K562 (cell line): ENCODE measurements at regions not wholly inside any gene's neighbourhood (a gene's known extent, or its start where the extent isn't known, plus 50 kb on each side); places are given as distances from the start of the nearest gene placed in this dataset.

Experiments
- ATAC-seq: fragments of 200-7000 bp; cut with Tn5 transposase; 3 replicates; pipeline ENCODE4 v1.9.1; 2020; ENCODE audit warnings: moderate library complexity
- BruUV-seq: library from RNA; stranded (reverse); fragments of 400-500 nt; replicated peaks from 2 replicates; lab custom pipeline; 2021; lab: Mats Ljungman, UMichigan
- CTCF ChIA-PET: fragments of 300-600 bp; formaldehyde crosslinking; extraction: SDS; loops from one replicate; lab custom pipeline; 2021; ENCODE audit warnings: low intra/inter-chr PET ratio; lab: Yijun Ruan, JAX
- POLR2A ChIA-PET: fragments of 300-600, 350-650 bp; sonication (Branson Sonifier 250); formaldehyde crosslinking; extraction: SDS; loops from one replicate; lab custom pipeline; 2021; ENCODE audit warnings: antibody characterized with exemption, inconsistent platforms; lab: Yijun Ruan, JAX
- DNase-seq, 4 experiments: peaks; one replicate each; pipeline versions ENCODE4 v3.0.0 to v3.0.0-alpha.2; 2011 to 2018; ENCODE audit warnings: low spot score in 3 of 4, mixed read lengths in 3 of 4; ENCODE audit errors: extremely low read depth in 1 of 4
- FAIRE-seq: peaks from 2 replicates; lab custom pipeline; 2011; peaks lifted over from hg19 to GRCh38; lab: Jason Lieb, UNC
- H2AFZ ChIP-seq: 2 replicates; pipeline ENCODE4 v1.6.0; 2011; ENCODE audit warnings: low read depth, low read length, control low read depth, inconsistent platforms
- H3K27ac ChIP-seq: fragments of 200-600 bp; 3 replicates; pipeline ENCODE4 v1.8.0; 2011; ENCODE audit warnings: low read depth, mild to moderate bottlenecking, control low read depth, inconsistent platforms, low read length, moderate library complexity, mixed read lengths; ENCODE audit errors: extremely low read depth
- H3K27me3 ChIP-seq, 2 experiments: fragments of 300-600 bp in 1 of 2; 2 replicates in 1 of 2; 3 replicates in 1 of 2; pipeline versions ENCODE4 v1.6.0 to v1.8.0; 2011; ENCODE audit warnings: inconsistent platforms in 2 of 2, low read length in 2 of 2, mild to moderate bottlenecking in 1 of 2, mixed read lengths in 1 of 2, moderate library complexity in 1 of 2; ENCODE audit not compliant: control insufficient read depth in 2 of 2, insufficient read depth in 2 of 2
- H3K36me3 ChIP-seq: fragments of 300-600 bp; 3 replicates; pipeline ENCODE4 v1.8.0; 2011; ENCODE audit warnings: mild to moderate bottlenecking, low read length, inconsistent platforms; ENCODE audit not compliant: control insufficient read depth, insufficient read depth
- H3K4me1 ChIP-seq, 2 experiments: fragments of 200-600 bp in 1 of 2; replicated peaks in 1 of 2; 2 replicates in 1 of 2; 3 replicates in 1 of 2; pipeline versions ENCODE4 v1.5.1 to v1.8.0; 2011; ENCODE audit warnings: inconsistent platforms in 2 of 2, low read length in 2 of 2, mild to moderate bottlenecking in 1 of 2, mixed read lengths in 1 of 2, moderate library complexity in 1 of 2; ENCODE audit not compliant: control insufficient read depth in 2 of 2, insufficient read depth in 2 of 2
- H3K4me2 ChIP-seq: 2 replicates; pipeline ENCODE4 v1.6.1; 2011; ENCODE audit warnings: low read length, control low read depth, inconsistent platforms, mixed read lengths; ENCODE audit not compliant: insufficient read depth
- H3K4me3 ChIP-seq: fragments of 200-600 bp; sonication (generic), shearing (Covaris generic); 2 replicates; pipeline ENCODE4 v1.5.1; 2016; ENCODE audit warnings: control low read depth, inconsistent platforms
- H3K79me2 ChIP-seq: fragments of 200-600 bp; 3 replicates; pipeline ENCODE4 v1.8.0; 2011; ENCODE audit warnings: low read length, inconsistent platforms; ENCODE audit not compliant: control insufficient read depth, insufficient read depth
- H3K9ac ChIP-seq, 2 experiments: 2 replicates each; pipeline versions ENCODE4 v1.6.0 to v1.6.1; 2011; ENCODE audit warnings: low read depth in 2 of 2, low read length in 2 of 2, control low read depth in 1 of 2, inconsistent platforms in 1 of 2, mild to moderate bottlenecking in 1 of 2, mixed read lengths in 1 of 2; ENCODE audit not compliant: insufficient read depth in 1 of 2
- H3K9me1 ChIP-seq: one replicate; pipeline ENCODE4 v1.6.0; 2011; ENCODE audit warnings: inconsistent platforms, mild to moderate bottlenecking, low read length, moderate library complexity; ENCODE audit not compliant: control insufficient read depth, insufficient read depth
- H3K9me3 ChIP-seq: replicated peaks from 2 replicates; pipeline ENCODE4 v1.5.1; 2011; ENCODE audit warnings: low read depth, low read length, inconsistent platforms; ENCODE audit not compliant: control insufficient read depth, insufficient read depth
- H4K20me1 ChIP-seq: replicated peaks from 2 replicates; pipeline ENCODE4 v1.6.1; 2011; ENCODE audit warnings: low read length, inconsistent platforms, mixed read lengths; ENCODE audit not compliant: control insufficient read depth, insufficient read depth
- ATF1 ChIP-seq, 2 experiments: fragments of 450-650 bp in 1 of 2; IDR thresholded peaks; 2 replicates each; pipeline ENCODE4 v1.6.1; 2016; ENCODE audit warnings: missing compliant biosample characterization in 1 of 2, missing genetic modification characterization in 1 of 2
- CSDE1 ChIP-seq, 2 experiments: fragments of 450-650 bp; IDR thresholded peaks; 2 replicates each; pipeline ENCODE4 v1.6.1; 2016; ENCODE audit warnings: mild to moderate bottlenecking in 1 of 2
- DACH1 ChIP-seq: fragments of 450-650 bp; IDR thresholded peaks from 2 replicates; pipeline ENCODE4 v1.6.1; 2018; ENCODE audit not compliant: partially characterized antibody
- E4F1 ChIP-seq: fragments of 250-450 bp; sonication (Bioruptor Pico); IDR thresholded peaks from 2 replicates; pipeline ENCODE4 v1.5.0; 2021; ENCODE audit warnings: mild to moderate bottlenecking, borderline replicate concordance
- ETV6 ChIP-seq, 3 experiments: fragments of 150-350 bp in 1 of 3; sonication (generic) in 1 of 3; formaldehyde crosslinking in 1 of 3; IDR thresholded peaks; 2 replicates each; pipeline versions ENCODE4 v1.6.1 to v1.8.0; 2014 to 2022; ENCODE audit warnings: borderline replicate concordance in 2 of 3, low read depth in 2 of 3, antibody characterized with exemption in 1 of 3, low read length in 1 of 3, mild to moderate bottlenecking in 1 of 3, missing genetic modification reagents in 1 of 3
- MTF1 ChIP-seq: fragments of 250-450 bp; sonication (Bioruptor Pico); IDR thresholded peaks from 2 replicates; pipeline ENCODE4 v1.9.0; 2021; ENCODE audit warnings: moderate library complexity, mild to moderate bottlenecking, inconsistent platforms, borderline replicate concordance
- MXI1 ChIP-seq: IDR thresholded peaks from 2 replicates; pipeline ENCODE4 v1.6.1; 2011; ENCODE audit warnings: low read depth, mild to moderate bottlenecking, improper control_type of control experiment, low read length
- OTX1 ChIP-seq: fragments of 450-650 bp; formaldehyde crosslinking; IDR thresholded peaks from 2 replicates; pipeline ENCODE4 v1.4.0; 2022; ENCODE audit warnings: mild to moderate bottlenecking
- TARDBP ChIP-seq: fragments of 450-650 bp; IDR thresholded peaks from 2 replicates; pipeline ENCODE4 v1.6.1; 2016
- ZZZ3 ChIP-seq: fragments of 450-650 bp; IDR thresholded peaks from 2 replicates; pipeline ENCODE4 v1.6.1; 2016; ENCODE audit warnings: antibody characterized with exemption, mild to moderate bottlenecking, moderate library complexity
- WGBS: fragments of 100-300 bp; shearing (Covaris generic); methylation state at CpG from one replicate; pipeline ENCODE4 v1.1.6; 2016; ENCODE audit warnings: low coverage, mixed read lengths; ENCODE audit not compliant: insufficient coverage; ENCODE audit errors: missing lambda C conversion rate; 5-methylcytosine and 5-hydroxymethylcytosine counted together
- in situ Hi-C: fragments of 300-500 bp; cut with MboI; formaldehyde crosslinking; loops from 4 replicates; pipeline ENCODE4 v1.15.0; 2018; ENCODE audit warnings: inconsistent platforms, mixed read lengths
- intact Hi-C: fragments of 100-400 bp; cut with micrococcal nuclease; formaldehyde crosslinking; loops from 2 replicates; pipeline ENCODE4 v1.14.2; 2022

- TF ChIP-seq E4F1 (CRISPR knock-in tag): no peak
- no peak for TF ChIP-seq TARDBP
Measured at GRCh38 chr1:94316836-94317789, 79.7 kb upstream of the ARHGAP29 start (continued).

- Histone ChIP-seq H3K4me1 (no peaks in the 10 kb centered on the region), H3K9me3 (no peaks in the 10 kb centered on the region)
- no peak for FAIRE-seq
- TF ChIP-seq DACH1 (no peak), MTF1 (CRISPR knock-in tag) (no peak), OTX1 (CRISPR knock-in tag) (no peak), CSDE1 (IDR thresholded peaks at IDR 0.05) (no peak), ZZZ3 (no peak), MXI1 (no peak), ATF1 (CRISPR knock-in tag; IDR thresholded peaks at IDR 0.05) (no peak), ATF1 (tag; IDR thresholded peaks at IDR 0.05) (no peak), ETV6 (IDR thresholded peaks at IDR 0.05; ENCODE audit: borderline replicate concordance in 1 of 2, low read depth in 2 of 2, low read length in 1 of 2) (no peak), ETV6 (CRISPR knock-in tag; IDR thresholded peaks at IDR 0.05; ENCODE audit: borderline replicate concordance) (no peak)
- TF ChIP-seq, all 486 proteins: peak for 0
- Histone ChIP-seq H3K4me3 (no peak overlapping the region), H3K9ac (no peak overlapping the region), H4K20me1 (no peaks in the 10 kb centered on the region), H2AFZ (no peak overlapping the region), H3K79me2 (no peaks in the 10 kb centered on the region), H3K9me1 (no peaks in the 10 kb centered on the region), H3K36me3 (no peaks in the 10 kb centered on the region), H3K27me3 (0 out of 5 replicates have a peak, but pooled peaks cover 0 to 4% of the 10 kb centered on the region in 2 experiments), H3K27ac (no peak overlapping the region), H3K4me2 (no peak overlapping the region)
- in situ Hi-C loops (no loop called here), intact Hi-C loops (no loop called here)
- WGBS: 6% methylated on average over 1 of the region's 1 CpG
- POLR2A ChIA-PET: no interaction called here
- CTCF ChIA-PET: no interaction called here
- ATAC-seq: no peak
- no peak for DNase-seq
- BruUV-seq: no TSS peak
Measured at GRCh38 chr1:94316183-94316582, 78.8 kb upstream of the ARHGAP29 start.
